SKM-1 (cell line): ENCODE measurements at regions not wholly inside any gene's neighbourhood (a gene's known extent, or its start where the extent isn't known, plus 50 kb on each side); places are given as distances from the start of the nearest gene placed in this dataset.
"Not testable (repeated sequence)": the region's sequence is repeated elsewhere in the genome, so short reads cannot be mapped to it uniquely, and the experiment has no call there.

ENCODE experiments used
- DNase-seq: peaks from one replicate; lab custom pipeline; 2025; ENCODE audit not compliant: unreplicated experiment; lab: John Stamatoyannopoulos, UW

GRCh38 chr4:111921714-111922113, 223.5 kb upstream of the FAM241A start:
- DNase-seq: no peak

GRCh38 chr4:111923786-111924185, 221.5 kb upstream of the FAM241A start:
- DNase-seq: no peak

DNA sequence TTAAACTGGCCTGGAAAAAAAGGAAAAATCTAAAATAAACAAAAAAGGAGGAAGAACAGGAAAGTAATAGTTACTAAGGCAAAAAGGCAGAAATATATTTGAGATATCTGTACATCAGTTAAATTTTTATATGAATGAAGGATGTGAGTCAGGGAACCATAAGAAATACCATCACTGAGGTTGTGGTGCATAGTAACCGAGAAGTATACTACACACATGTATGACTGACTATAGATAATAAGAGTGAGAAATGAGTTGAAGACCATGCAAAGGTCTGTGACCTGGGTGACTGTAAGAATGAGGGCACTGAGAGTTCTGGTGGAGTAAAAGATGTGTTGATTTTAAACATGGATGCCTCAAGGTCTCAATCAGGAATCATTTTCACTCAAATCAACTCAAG, 220.6 kb upstream of the FAM241A start:
- DNase-seq: no peak

DNA sequence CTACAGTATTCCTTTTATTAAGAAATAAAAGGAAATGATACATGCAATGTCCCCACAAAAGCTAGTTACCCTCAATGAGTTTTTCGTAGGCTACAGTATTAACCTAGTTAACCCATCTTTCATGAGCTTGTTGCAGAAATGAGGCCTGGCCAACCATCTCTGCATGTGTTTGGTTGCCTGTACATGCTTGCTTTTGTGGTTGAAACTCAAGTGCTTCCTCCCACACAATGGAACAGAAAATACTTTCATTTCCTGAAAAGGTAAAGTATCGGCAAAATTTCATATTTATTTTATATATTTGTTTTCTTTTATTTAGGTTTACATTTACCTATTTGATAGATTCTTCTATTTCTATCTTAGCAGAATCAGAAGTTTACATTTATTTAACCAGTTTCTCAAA, 214.6 kb upstream of the FAM241A start:
- DNase-seq: no peak

DNA sequence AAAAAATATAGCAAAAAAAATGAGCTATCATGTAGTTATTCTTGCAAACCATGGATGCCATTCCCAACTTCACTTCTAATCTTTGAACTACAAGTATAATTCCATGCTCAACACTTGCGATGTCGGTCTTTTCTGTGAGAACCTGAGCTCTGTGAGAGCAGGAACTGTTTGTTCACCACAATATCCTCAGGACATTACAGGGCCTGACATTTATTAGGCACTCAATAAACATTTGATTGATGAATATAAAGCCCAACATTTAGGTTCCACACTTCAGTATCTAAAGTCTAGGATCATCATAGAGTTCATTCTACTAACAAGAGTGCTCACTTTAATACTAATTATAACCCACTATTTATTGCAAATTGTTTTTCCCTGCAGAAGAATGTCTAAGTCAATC, 211.6 kb upstream of the FAM241A start:
- no peak for DNase-seq

DNA sequence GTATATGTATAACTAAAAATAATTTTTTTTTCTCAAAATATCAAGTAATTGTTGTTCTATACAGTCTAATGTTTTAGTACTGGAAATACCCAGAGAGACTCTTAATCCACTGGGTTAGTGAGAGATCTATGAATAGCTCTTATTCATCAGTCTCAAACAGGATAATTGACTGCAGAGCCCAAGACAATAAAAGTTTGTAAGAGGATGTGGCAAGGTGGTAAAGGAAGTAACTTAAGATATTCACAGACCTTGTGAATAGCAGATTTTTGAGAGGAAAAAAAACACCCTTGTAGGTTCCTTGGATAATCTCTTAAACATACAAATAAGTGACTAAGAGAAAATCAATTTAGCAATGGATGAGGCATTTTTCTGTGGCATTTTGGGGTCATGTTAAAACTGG, 210.9 kb upstream of the FAM241A start:
- no peak for DNase-seq

- no peak for DNase-seq
Observed at GRCh38 chr4:111937368-111937767, 207.9 kb upstream of the FAM241A start.

GRCh38 chr4:111941957-111942356, 203.3 kb upstream of the FAM241A start:
- no peak for DNase-seq

DNA sequence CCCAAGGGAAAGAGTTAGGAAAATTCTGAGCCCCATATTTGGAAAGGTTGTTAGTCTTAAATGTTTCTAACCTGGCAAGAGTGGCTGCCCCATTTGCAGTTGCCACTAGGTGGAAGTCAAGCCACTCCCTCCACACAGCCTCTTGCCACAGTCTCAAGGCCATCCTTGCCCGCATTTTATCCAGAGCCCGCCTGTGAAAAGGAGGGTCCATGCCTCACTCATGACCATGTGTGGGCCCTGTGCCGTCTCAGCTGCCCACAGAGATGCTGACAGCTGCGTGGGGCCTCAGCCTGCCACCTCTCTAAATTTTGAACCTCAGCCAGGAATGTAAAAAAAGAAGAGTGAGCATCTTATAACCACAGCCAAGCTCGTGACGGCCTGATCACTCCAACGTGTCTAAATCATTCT, 201.5 kb upstream of the FAM241A start:
- DNase-seq: no peak

- no peak for DNase-seq
Observed at GRCh38 chr4:111945014-111945413, 200.2 kb upstream of the FAM241A start.

DNA sequence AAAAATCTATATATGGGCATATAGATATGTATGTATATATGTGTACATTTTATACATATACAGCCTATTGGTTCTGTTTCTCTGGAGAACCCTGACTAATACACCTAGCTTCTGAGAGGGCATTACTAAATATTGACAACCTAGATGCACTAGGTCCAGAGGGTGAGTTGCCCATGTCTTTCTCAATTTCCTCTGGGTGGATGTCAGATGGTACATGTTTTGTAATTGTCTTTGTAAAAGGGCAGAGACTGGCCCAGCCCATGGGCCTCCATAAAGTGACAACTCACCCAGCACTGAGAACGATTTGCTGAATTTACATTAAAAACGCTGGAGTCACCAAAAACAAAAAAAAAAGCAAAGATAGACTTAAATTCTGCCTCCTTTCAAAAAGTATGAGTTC, 198.5 kb upstream of the FAM241A start:
- DNase-seq: no peak

- no peak for DNase-seq
Observed at GRCh38 chr4:111952688-111953087, 192.6 kb upstream of the FAM241A start.

DNA sequence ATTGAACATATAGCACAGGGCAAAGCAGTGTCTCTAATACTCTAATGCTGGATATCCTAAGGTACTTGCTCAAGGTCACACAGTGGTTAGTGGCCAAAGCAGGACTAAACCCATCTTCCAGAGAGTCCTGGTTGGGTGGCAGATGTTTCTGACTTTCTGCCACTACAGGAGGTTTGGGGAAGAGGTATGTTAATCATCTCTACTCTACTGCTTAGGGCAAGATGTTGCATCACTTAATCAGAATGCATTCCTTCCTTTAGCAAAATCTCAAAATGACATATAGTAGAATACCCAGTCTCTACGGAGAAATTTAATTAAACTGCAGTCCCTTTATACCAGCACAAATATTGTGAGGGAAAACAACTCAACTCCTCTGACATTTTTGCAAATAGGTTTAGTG, 190.7 kb upstream of the FAM241A start:
- no peak for DNase-seq

DNA sequence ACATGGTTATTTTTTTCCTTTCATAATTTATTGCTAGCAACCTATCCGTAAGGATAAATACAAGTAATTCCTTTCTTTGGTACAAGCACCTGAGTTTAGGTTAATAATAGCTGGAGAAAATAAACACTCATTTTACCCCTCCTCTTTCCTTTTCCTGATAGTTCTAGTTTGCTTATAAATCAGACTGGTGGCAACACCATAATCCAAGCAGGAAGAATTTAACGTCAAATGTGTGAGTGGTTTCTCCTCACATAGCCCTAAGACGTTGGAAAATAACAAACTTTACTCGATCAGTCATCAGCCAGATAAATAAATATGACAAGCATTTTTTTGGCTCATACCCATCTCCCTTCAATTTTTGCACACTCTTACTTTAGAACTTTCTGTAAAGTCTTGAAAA, 190.3 kb upstream of the FAM241A start:
- no peak for DNase-seq

- no peak for DNase-seq
Observed at GRCh38 chr4:111957116-111957515, 188.1 kb upstream of the FAM241A start.

DNA sequence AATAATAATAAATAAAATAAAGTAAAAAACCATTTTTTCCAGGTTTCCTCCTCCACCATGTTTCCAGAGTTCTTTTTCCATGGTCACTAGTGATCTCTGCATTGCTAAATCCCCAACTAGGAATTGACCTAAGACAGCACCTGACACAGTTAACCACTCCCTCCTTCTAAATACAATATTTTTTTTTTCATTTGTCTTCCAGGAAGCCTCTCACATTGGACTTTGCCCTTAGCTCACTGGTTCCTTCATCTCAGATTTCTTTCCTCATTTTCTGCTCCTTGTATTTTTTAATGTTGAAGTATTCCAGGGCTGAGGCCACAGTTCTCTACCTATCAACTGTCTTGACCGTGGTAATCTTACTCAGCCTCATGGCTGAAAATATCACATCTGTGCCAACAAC, 187.3 kb upstream of the FAM241A start:
- no peak for DNase-seq

- no peak for DNase-seq
Observed at GRCh38 chr4:111959222-111959621, 186.0 kb upstream of the FAM241A start.

DNA sequence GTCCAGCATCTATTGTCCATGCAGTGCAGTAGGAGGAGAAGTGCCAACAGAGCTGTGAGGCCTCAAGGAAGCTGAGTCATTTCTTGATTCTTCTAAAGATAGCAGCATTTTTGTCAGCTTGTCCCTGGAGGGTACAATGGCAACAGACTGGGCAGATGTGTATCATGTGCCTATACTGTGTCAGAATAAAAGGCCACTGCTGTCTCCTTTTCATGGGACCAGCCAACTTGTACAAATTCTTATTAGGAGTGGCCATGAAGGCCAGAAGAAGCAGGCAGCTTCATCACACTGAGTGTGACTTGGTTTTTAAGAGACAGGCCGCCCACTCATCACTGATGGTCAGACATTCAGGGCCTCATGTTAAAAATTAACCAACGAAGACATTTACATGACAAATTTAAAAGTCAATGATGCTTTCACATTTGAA, 185.0 kb upstream of the FAM241A start:
- DNase-seq: no peak

GRCh38 chr4:111961026-111961425, 184.2 kb upstream of the FAM241A start:
- not testable (repeated sequence) for DNase-seq

GRCh38 chr4:111961809-111962208, 183.4 kb upstream of the FAM241A start:
- no peak for DNase-seq

- no peak for DNase-seq
Observed at GRCh38 chr4:111963158-111963700, 182.0 kb upstream of the FAM241A start.

GRCh38 chr4:111977419-111977965, 167.8 kb upstream of the FAM241A start:
- DNase-seq: no peak

- DNase-seq: no peak
Observed at GRCh38 chr4:111979921-111980320, 165.3 kb upstream of the FAM241A start.
